Activated CD8-positive, alpha-beta memory T cell treated with anti-CD3 and anti-CD28 coated beads, Interleukin-2, amount 10 ng/mL, durations not matched to agents 7 days and 5 days (primary cell): ENCODE measurements at regions not wholly inside any gene's neighbourhood (a gene's known extent, or its start where the extent isn't known, plus 50 kb on each side); places are given as distances from the start of the nearest gene placed in this dataset.
"Not testable (repeated sequence)": the region's sequence is repeated elsewhere in the genome, so short reads cannot be mapped to it uniquely, and the experiment has no call there.

Source experiments
- ATAC-seq: fragments of 150-1000 bp; cut with Tn5 transposase; one replicate; pipeline ENCODE4 v1.10.0; 2021; ENCODE audit warnings: moderate library complexity
- CTCF ChIA-PET: fragments of 350-600 bp; sonication (Branson Sonifier 250); formaldehyde crosslinking; loops from one replicate; lab custom pipeline; 2021; ENCODE audit warnings: antibody characterized with exemption; lab: Charles Lee
- DNase-seq: peaks from one replicate; pipeline ENCODE4 v3.0.0-alpha.2; 2020
- H3K27ac Mint-ChIP-seq: one replicate; pipeline ENCODE4 v1.8.0; 2021; ENCODE audit warnings: mild to moderate bottlenecking, mixed read lengths
- H3K27me3 Mint-ChIP-seq: one replicate; pipeline ENCODE4 v1.8.0; 2021; ENCODE audit warnings: mixed read lengths
- H3K36me3 Mint-ChIP-seq: one replicate; pipeline ENCODE4 v1.8.0; 2021; ENCODE audit warnings: mild to moderate bottlenecking, mixed read lengths
- H3K4me1 Mint-ChIP-seq: one replicate; pipeline ENCODE4 v1.8.0; 2021; ENCODE audit warnings: mixed read lengths
- H3K4me3 Mint-ChIP-seq: one replicate; pipeline ENCODE4 v1.8.0; 2021; ENCODE audit warnings: mild to moderate bottlenecking, moderate library complexity, mixed read lengths
- H3K9me3 Mint-ChIP-seq: one replicate; pipeline ENCODE4 v1.8.0; 2022; ENCODE audit warnings: low read depth, mixed read lengths

DNA sequence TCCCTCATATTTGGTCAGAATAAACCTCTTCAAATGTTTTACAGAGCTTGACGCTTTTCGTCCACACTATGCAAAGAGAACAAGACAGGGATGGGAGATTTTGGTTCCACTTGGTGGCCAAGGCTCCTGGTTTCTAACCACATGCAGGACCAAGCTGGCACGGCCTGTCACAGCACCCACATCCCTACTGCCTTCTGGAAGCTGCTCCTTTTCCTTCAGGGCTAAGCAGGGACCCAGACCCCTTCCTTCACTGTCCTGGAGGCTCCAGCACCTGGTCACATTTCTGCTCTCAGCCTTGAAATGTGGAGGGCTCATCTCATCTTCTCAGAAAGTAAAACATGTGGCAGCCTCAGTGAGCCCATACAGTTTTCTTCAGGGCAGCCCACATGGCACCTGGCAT is 50.4 kb upstream of the ARHGEF7 start:
- Mint-ChIP-seq H3K9me3 (no peaks in the 10 kb centered on the region), H3K27me3 (peaks cover 74% of the 10 kb centered on the region), H3K4me3 (no peak overlapping the region), H3K4me1 (peaks cover 7% of the 10 kb centered on the region), H3K36me3 (no peaks in the 10 kb centered on the region), H3K27ac (no peak overlapping the region)
- ATAC-seq (no peak), DNase-seq (no peak)
- CTCF ChIA-PET: no interaction called here

DNA sequence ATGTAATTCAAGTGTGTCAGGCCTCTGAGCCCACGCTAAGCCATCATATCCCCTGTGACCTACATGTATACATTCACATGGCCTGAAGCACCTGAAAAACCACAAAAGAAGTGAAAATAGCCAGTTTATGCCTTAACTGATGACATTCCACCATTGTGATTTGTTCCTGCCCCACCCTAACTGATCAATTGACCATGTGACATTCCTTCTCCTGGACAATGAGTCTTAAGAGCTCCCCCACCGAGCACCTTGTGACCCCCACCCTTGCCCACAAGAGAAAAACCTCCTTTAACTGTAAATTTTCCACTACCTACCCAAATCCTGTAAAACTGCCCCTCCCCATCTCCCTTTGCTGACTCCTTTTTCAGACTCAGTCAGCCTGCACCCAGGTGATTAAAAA is 52.1 kb upstream of the ARHGEF7 start:
- peaks cover 7% of the 10 kb centered on the region for H3K4me1 Mint-ChIP-seq
- H3K36me3 Mint-ChIP-seq: no peaks in the 10 kb centered on the region
- H3K27me3 Mint-ChIP-seq: peaks cover 74% of the 10 kb centered on the region
- H3K9me3 Mint-ChIP-seq: no peaks in the 10 kb centered on the region
- H3K4me3 Mint-ChIP-seq: no peak overlapping the region
- no peak for DNase-seq
- CTCF ChIA-PET: no interaction called here
- no peak overlapping the region for H3K27ac Mint-ChIP-seq
- ATAC-seq: no peak

DNA sequence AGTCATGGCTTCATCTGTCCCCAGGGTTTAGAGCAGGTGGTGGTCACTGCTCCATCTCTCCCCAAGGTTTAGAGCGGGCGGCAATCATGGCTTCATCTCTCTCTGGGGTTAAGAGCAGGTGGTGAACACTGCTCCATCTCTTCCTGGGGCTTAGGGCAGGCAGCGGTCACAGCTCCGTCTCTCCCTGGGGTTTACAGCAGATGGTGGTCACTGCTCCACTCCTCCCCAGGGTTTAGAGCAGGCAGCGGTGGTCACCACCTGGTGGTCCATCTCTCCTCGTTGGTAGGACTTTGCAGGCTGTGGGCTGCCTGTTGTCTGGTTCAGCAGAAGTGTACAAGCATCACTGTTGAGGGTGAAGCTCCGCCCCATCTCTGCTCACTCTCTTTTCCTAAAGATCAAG is 52.8 kb upstream of the ARHGEF7 start:
- no peaks in the 10 kb centered on the region for H3K9me3 Mint-ChIP-seq
- DNase-seq (no peak), ATAC-seq (no peak)
- H3K36me3 Mint-ChIP-seq: no peaks in the 10 kb centered on the region
- no peak overlapping the region for H3K27ac Mint-ChIP-seq
- peaks cover 76% of the 10 kb centered on the region for H3K27me3 Mint-ChIP-seq
- CTCF ChIA-PET: no interaction called here
- no peak overlapping the region for H3K4me3 Mint-ChIP-seq
- H3K4me1 Mint-ChIP-seq: peaks cover 4% of the 10 kb centered on the region

DNA sequence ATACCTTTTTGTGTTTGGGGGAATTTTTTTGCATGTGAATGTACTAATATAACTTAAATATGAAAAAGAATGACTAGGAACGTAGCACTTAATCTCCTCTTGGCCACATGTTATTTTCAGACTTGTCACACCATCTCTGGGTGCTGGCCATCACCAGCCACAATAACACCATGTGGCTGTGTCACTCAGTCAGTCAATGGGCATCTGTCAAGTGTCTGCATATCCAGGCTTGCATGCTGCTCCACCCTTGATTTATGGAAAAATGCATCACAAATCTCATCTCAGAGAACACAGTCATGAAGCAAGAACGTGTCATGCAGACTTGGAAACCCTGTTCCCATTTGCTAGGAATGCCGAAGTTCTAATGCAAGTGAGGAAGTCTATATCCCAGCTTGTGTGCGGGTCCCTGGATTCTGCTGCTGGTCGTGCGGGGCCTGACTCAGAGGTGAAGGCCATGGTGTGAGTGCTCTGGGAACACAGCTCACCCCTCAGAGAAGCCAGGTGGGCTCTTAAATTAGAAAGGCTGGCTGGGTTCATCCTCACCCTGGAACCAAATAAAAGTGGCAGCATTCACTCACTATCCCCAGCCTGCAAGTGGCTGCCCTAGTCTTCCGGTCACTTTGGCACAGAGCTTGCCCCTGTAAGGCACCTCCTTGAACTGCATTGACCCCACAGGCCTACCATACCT is 53.6 kb upstream of the ARHGEF7 start:
- Mint-ChIP-seq H3K27me3 (peaks cover 76% of the 10 kb centered on the region), H3K27ac (no peak overlapping the region), H3K9me3 (no peaks in the 10 kb centered on the region), H3K4me1 (peaks cover 2% of the 10 kb centered on the region), H3K4me3 (no peak overlapping the region), H3K36me3 (no peaks in the 10 kb centered on the region)
- DNase-seq (no peak), ATAC-seq (no peak)
- CTCF ChIA-PET: no interaction called here

DNA sequence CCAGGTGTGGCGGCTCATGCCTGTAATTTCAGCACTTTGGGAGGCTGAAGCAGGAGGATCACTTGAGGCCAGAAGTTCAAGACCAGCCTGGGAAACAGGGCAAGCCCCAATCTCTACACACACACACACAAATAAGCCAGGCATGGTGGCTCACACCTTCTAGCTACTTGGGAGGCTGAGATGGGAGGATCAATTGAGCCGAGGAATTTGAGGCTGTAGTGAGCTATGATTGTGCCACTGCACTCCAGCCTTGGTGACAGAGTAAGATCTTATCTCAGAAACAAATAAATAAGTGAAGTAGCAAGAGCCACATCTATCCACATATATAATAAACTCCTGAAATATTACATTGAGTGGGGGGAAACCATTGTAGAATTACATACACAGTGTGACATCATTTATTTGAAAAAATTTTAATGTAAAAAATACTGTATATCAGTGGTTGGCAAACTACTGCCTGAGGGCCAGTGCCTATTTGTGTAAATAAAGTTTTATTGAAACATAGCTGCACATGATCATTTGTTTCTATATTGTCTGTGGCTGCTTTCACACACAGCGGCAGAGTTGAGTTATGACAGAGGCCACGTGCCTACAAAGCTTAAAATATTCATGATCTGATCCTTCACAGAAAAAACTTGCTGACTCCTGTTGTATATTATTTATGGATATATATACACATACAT is 54.7 kb upstream of the ARHGEF7 start:
- Mint-ChIP-seq H3K9me3 (no peaks in the 10 kb centered on the region), H3K27ac (no peak overlapping the region), H3K27me3 (peaks cover 75% of the 10 kb centered on the region), H3K4me1 (no peaks in the 10 kb centered on the region), H3K36me3 (no peaks in the 10 kb centered on the region), H3K4me3 (no peak overlapping the region)
- CTCF ChIA-PET: interaction anchor here (1.2 kb wide), 1 partner anchor 13 kb away, joined by 3 read pairs; no protein-coding TSS in a partner anchor
- no peak for ATAC-seq
- DNase-seq: no peak

DNA sequence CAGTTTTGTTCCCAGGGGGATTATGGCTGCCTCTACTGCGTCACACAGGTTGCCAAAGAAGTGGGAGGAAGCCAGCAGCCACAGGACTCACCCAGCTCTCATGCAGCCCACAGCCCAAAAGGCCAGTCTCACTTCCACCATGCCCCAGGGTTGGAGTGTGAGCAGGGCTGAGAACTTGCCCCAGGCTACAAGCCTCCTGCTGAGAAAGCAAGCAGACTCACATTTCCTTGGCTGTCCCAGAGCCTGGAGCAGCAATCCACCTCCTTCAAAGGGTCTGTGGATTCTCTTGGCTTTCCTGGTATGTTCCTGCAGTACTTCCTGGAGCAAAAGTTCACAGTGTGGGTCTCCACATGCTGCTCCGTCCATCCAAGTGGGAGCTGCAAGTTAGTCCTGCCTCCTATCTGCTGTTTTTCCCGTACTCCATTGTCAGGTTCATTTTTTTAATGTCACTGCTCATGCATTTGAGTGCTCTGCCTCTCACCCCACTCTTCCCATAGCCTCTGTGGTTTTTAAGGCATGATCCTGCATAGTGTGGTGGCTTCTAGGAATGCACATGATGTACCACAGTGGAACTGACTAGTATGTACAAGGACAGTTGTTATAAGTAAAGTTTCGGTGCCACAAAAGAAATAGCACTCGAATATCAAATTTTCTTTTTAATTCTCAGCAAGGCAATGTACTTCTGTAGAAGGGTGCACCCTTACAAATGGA is 56.2 kb upstream of the ARHGEF7 start:
- CTCF ChIA-PET: interaction anchor here (4.6 kb wide), 1 partner anchor 8 kb away, joined by 19 read pairs; no protein-coding TSS in a partner anchor
- Mint-ChIP-seq H3K36me3 (no peaks in the 10 kb centered on the region), H3K4me3 (no peak overlapping the region), H3K4me1 (no peaks in the 10 kb centered on the region), H3K27me3 (peaks cover 75% of the 10 kb centered on the region), H3K9me3 (no peaks in the 10 kb centered on the region), H3K27ac (no peak overlapping the region)
- no peak for DNase-seq
- ATAC-seq: no peak

DNA sequence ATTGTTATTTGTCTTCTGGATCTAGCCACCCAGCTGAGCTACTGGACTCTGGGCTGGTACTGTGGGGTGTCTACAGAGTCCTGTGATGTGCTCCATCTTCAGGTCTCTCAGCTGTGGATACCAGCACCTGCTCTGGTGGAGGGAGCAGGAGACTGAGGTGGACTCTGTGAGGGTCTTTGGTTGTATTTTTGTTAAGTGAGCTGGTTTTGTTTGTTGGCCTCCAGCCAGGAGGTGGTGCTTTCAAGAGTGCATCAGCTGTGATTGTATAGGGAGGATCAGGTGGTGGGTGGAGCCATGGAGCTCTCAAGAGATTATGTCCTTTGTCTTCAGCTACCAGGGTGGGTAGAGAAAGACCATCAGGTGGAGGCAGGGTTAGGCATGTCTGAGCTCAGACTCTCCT is 56.8 kb upstream of the ARHGEF7 start:
- not testable (repeated sequence) for H3K36me3 Mint-ChIP-seq, H3K9me3 Mint-ChIP-seq, H3K27ac Mint-ChIP-seq, H3K4me1 Mint-ChIP-seq, H3K4me3 Mint-ChIP-seq, DNase-seq, ATAC-seq
- peaks cover 74% of the 10 kb centered on the region for H3K27me3 Mint-ChIP-seq
- CTCF ChIA-PET: interaction anchor here (4.6 kb wide), 1 partner anchor 9 kb away, joined by 19 read pairs; no protein-coding TSS in a partner anchor

DNA sequence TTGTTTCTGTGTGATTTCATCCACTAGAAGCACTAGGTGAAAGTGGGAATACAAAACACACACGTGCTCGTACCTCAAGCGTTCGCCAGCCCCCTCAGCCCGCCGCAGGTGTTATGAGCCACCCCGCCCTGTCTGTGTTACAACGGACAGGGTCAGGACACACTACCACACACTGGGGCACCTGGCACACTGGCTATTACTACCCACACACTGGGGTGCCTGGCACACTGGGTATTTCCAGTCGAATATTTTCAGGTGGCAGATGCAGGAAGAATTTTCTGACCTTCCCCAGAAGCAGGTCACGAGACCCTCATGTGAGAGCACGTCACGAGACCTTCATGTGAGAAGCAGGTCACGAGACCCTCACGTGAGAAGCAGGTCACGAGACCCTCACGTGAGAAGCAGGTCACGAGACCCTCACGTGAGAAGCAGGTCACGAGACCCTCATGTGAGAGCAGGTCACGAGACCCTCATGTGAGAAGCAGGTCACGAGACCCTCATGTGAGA is 63.3 kb upstream of the ARHGEF7 start:
- not testable (repeated sequence) for H3K4me1 Mint-ChIP-seq, H3K9me3 Mint-ChIP-seq, H3K36me3 Mint-ChIP-seq, H3K27ac Mint-ChIP-seq, DNase-seq, H3K4me3 Mint-ChIP-seq, ATAC-seq
- CTCF ChIA-PET: interaction anchor here (1.8 kb wide), 1 partner anchor 137 kb away, joined by 5 read pairs; the partner anchor contains the start of gene ANKRD10
- H3K27me3 Mint-ChIP-seq: peaks cover 33% of the 10 kb centered on the region

DNA sequence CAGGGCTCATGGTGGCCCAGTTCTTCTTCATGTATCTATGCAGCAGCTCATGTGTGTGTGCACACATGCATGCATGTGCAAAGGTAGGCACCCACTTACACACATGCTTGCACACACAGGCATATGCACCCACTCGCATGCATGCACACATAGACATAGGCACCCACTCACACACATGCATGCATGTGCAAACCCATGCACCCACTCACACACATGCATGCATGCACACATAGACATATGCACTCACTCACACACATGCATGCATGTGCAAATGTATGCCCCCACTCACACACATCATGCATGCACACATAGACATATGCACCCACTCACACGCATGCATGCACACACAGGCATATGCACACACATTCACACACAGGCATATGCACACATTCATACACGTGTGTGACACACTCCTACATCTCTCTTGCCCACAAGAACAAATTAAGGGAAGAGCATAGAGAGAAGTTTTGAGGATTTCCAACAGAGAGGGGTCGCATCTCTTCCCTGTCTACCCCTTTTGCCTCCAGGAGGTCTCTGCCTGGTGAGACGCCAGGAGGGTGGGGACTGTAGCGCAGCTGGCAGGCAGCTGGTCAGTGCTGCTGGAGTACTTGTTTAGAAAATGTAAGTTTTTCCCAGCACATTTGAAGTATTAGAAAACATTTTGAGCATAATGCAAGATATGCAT is 63.9 kb upstream of the ARHGEF7 start:
- H3K36me3 Mint-ChIP-seq: no peaks in the 10 kb centered on the region
- no peak for ATAC-seq
- DNase-seq: no peak
- H3K27ac Mint-ChIP-seq: no peak overlapping the region
- peaks cover 10% of the 10 kb centered on the region for H3K4me1 Mint-ChIP-seq
- peaks cover 28% of the 10 kb centered on the region for H3K27me3 Mint-ChIP-seq
- CTCF ChIA-PET: interaction anchor here (0.6 kb wide), 1 partner anchor 458 kb away, joined by 3 read pairs; no protein-coding TSS in a partner anchor
- H3K9me3 Mint-ChIP-seq: no peaks in the 10 kb centered on the region
- no peak overlapping the region for H3K4me3 Mint-ChIP-seq

DNA sequence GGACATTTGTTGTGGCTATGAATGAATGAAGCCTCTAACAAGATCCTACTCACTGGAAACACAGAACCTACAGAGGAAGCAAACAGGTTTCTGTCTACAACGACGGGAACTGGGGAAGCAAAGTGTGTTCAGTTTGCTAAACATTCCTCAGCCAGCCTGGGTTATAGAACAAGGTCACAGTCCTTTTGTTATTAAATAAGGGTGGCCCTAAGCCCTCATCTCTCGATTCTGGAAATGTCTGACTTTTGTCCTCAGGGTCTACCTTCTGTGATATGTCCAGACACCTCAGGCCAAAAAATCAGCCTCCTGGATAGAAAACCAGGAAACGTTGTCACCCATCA is 64.6 kb upstream of the ARHGEF7 start:
- Mint-ChIP-seq H3K27ac (no peak overlapping the region), H3K27me3 (peaks cover 21% of the 10 kb centered on the region), H3K36me3 (no peaks in the 10 kb centered on the region), H3K4me1 (peaks cover 10% of the 10 kb centered on the region), H3K4me3 (no peak overlapping the region), H3K9me3 (no peaks in the 10 kb centered on the region)
- CTCF ChIA-PET: interaction anchor here (0.6 kb wide), 1 partner anchor 458 kb away, joined by 3 read pairs; no protein-coding TSS in a partner anchor
- DNase-seq (no peak), ATAC-seq (no peak)

DNA sequence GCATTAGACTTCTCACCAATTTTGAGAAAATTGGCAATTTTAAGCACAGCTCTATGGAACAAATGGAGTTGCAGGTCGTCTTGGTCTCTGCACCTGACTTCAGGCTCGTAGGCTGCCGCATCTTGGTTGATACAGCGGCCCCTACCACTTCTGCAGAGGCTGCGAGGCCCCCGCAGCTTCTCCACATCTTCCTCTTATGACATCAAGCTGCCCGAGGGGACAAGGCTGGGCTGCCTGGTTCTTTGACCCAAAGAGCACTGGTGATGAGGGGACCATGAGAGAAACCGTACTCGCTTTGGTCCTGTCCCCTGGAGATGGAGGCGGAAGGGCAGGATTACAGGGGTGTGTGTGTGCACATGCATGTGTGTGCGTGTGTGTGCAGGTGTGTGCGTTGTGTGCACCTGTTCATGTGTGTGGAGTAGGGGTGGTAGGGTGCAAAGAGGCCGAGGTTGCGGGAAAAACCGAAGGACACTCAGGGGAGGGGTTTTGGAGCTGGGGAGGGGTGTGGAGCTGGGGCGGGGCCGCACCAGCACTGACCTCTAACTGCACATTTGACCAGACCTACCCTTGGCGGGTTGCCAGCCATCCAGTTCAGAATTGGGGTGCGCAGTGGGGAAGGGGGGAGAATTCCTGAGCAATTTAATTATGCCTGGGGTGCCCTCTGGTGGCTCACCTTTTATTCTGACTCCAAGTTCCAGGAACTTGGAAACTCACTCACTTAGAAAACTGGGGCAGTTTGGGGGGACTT is 65.1 kb upstream of the ARHGEF7 start:
- H3K27ac Mint-ChIP-seq: no peak overlapping the region

DNA sequence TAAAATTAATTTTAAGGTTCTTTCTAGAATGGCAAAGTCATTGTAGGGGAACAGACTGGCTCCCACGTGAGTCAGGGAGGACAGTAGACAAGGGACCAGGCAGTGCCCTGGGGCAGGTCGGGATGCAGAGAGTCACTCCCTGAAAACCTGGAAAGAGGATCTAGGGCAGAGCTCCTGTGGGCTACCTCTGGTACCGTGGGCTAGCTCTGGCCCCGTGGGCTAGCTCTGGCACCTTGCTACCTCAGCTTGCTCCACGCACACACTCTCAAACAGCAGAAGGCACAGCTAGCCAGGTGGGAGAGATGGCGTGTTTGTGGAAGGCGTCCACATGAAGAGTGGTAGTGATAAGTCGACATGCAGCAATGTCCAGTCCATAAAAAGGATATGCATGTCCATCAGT is 66.7 kb upstream of the ARHGEF7 start:
- CTCF ChIA-PET: interaction anchor here (1.4 to 3.9 kb wide), 3 partner anchors 19 to 134 kb away, joined by 6 to 14 read pairs (median 7); partner anchors contain the start of gene ANKRD10
- no peak overlapping the region for H3K4me3 Mint-ChIP-seq
- no peaks in the 10 kb centered on the region for H3K36me3 Mint-ChIP-seq
- peaks cover 12% of the 10 kb centered on the region for H3K4me1 Mint-ChIP-seq
- no peak overlapping the region for H3K27ac Mint-ChIP-seq
- peaks cover under 1% of the 10 kb centered on the region for H3K27me3 Mint-ChIP-seq
- ATAC-seq (no peak), DNase-seq (no peak)
- H3K9me3 Mint-ChIP-seq: no peaks in the 10 kb centered on the region

More for the DNA sequence above, 65.1 kb upstream of the ARHGEF7 start:
- Mint-ChIP-seq H3K27me3 (peaks cover 15% of the 10 kb centered on the region), H3K36me3 (no peaks in the 10 kb centered on the region), H3K4me3 (no peak overlapping the region), H3K9me3 (no peaks in the 10 kb centered on the region), H3K4me1 (peaks cover 10% of the 10 kb centered on the region)
- no peak for ATAC-seq
- DNase-seq: no peak
- CTCF ChIA-PET: interaction anchor here (2.0 kb wide), 1 partner anchor 136 kb away, joined by 6 read pairs; the partner anchor contains the start of gene ANKRD10
